ENCODE measurements at regions not wholly inside any gene's neighbourhood (a gene's known extent, or its start where the extent isn't known, plus 50 kb on each side); places are given as distances from the start of the nearest gene placed in this dataset.

GRCh38 chr15:77769700-77770099 lies 137.0 kb upstream of the LINGO1 start:
- no peak overlapping the region for H3K4me3 ChIP-seq (ENCODE audit: low read depth, low read length)
- DNase-seq (ENCODE audit: low read depth) = no peak
- no peak for TF ChIP-seq CTCF (IDR thresholded peaks at IDR 0.05; ENCODE audit: low read depth, low read length, missing control alignments)

- H3K4me3 ChIP-seq (ENCODE audit: low read depth, low read length) = no peak overlapping the region
- DNase-seq (ENCODE audit: low read depth) = no peak
- TF ChIP-seq CTCF (IDR thresholded peaks at IDR 0.05; ENCODE audit: low read depth, low read length, missing control alignments) = no peak
Measured at GRCh38 chr15:77768521-77769078, 135.9 kb upstream of the LINGO1 start.

- no peak overlapping the region for H3K4me3 ChIP-seq (ENCODE audit: low read depth, low read length)
- no peak for TF ChIP-seq CTCF (IDR thresholded peaks at IDR 0.05; ENCODE audit: low read depth, low read length, missing control alignments)
- no peak for DNase-seq (ENCODE audit: low read depth)
Measured at GRCh38 chr15:77768107-77768506, 135.4 kb upstream of the LINGO1 start.

- H3K4me3 ChIP-seq (ENCODE audit: low read depth, low read length) = no peak overlapping the region
- no peak for DNase-seq (ENCODE audit: low read depth)
- no peak for TF ChIP-seq CTCF (IDR thresholded peaks at IDR 0.05; ENCODE audit: low read depth, low read length, missing control alignments)
Measured at GRCh38 chr15:77764095-77764494, 131.4 kb upstream of the LINGO1 start.

GRCh38 chr15:77762747-77763355 lies 130.1 kb upstream of the LINGO1 start:
- no peak for TF ChIP-seq CTCF (IDR thresholded peaks at IDR 0.05; ENCODE audit: low read depth, low read length, missing control alignments)
- no peak overlapping the region for H3K4me3 ChIP-seq (ENCODE audit: low read depth, low read length)
- no peak for DNase-seq (ENCODE audit: low read depth)

GRCh38 chr15:77759896-77760592 lies 127.3 kb upstream of the LINGO1 start:
- no peak for DNase-seq (ENCODE audit: low read depth)
- H3K4me3 ChIP-seq (ENCODE audit: low read depth, low read length) = no peak overlapping the region
- no peak for TF ChIP-seq CTCF (IDR thresholded peaks at IDR 0.05; ENCODE audit: low read depth, low read length, missing control alignments)
